Esophagus squamous epithelium (tissue), 4 donors: ENCODE measurements at regions not wholly inside any gene's neighbourhood (a gene's known extent, or its start where the extent isn't known, plus 50 kb on each side); places are given as distances from the start of the nearest gene placed in this dataset.

Source experiments
- POLR2A ChIP-seq, 4 donors: fragments of 450-650 bp; IDR thresholded peaks; one replicate each; pipeline ENCODE4 v1.6.1; 2017; ENCODE audit warnings: antibody characterized with exemption in 4 of 4, mild to moderate bottlenecking in 4 of 4, moderate library complexity in 3 of 4
- TF ChIP-seq, protein P1 (sequence below), 6 experiments: fragments of 450-650 bp in 4 of 6; fragments of 200-600 bp in 2 of 6; sonication (generic) in 2 of 6; IDR thresholded peaks; one replicate each; pipeline ENCODE4 v1.5.1; 2016 to 2019; ENCODE audit warnings: antibody characterized with exemption in 6 of 6, mild to moderate bottlenecking in 4 of 6, moderate library complexity in 4 of 6

DNA sequence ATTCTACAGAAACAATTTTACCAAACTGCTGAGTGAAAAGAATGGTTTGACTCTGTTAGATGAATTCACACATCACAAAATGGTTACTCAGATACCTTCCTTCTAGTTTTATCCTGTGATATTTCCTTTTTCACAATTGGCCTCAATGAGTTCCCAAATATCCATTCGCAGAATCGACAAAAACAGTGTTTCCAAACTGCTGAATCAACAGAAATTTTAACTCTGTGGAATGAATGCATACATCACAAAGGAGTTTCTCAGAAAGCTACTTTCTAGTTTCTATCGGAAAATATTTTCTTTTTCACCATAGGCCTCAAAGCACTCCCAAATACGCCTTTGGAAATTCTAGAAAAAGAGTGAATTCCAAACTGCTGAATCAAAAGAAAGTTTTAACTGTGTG, 525.0 kb downstream of the ALG10 start:
- TF ChIP-seq, protein P1, sequence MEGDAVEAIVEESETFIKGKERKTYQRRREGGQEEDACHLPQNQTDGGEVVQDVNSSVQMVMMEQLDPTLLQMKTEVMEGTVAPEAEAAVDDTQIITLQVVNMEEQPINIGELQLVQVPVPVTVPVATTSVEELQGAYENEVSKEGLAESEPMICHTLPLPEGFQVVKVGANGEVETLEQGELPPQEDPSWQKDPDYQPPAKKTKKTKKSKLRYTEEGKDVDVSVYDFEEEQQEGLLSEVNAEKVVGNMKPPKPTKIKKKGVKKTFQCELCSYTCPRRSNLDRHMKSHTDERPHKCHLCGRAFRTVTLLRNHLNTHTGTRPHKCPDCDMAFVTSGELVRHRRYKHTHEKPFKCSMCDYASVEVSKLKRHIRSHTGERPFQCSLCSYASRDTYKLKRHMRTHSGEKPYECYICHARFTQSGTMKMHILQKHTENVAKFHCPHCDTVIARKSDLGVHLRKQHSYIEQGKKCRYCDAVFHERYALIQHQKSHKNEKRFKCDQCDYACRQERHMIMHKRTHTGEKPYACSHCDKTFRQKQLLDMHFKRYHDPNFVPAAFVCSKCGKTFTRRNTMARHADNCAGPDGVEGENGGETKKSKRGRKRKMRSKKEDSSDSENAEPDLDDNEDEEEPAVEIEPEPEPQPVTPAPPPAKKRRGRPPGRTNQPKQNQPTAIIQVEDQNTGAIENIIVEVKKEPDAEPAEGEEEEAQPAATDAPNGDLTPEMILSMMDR (IDR thresholded peaks at IDR 0.05) = no peak
- TF ChIP-seq POLR2A (IDR thresholded peaks at IDR 0.05) = no peak
